GM12874 (cell line): ENCODE measurements at regions not wholly inside any gene's neighbourhood (a gene's known extent, or its start where the extent isn't known, plus 50 kb on each side); places are given as distances from the start of the nearest gene placed in this dataset.

ENCODE experiments used
- CTCF ChIP-seq: IDR thresholded peaks from 2 replicates; pipeline ENCODE4 v1.5.1; 2011; ENCODE audit warnings: low read depth, mild to moderate bottlenecking, control low read depth, low read length, moderate library complexity; ENCODE audit not compliant: insufficient read depth

DNA sequence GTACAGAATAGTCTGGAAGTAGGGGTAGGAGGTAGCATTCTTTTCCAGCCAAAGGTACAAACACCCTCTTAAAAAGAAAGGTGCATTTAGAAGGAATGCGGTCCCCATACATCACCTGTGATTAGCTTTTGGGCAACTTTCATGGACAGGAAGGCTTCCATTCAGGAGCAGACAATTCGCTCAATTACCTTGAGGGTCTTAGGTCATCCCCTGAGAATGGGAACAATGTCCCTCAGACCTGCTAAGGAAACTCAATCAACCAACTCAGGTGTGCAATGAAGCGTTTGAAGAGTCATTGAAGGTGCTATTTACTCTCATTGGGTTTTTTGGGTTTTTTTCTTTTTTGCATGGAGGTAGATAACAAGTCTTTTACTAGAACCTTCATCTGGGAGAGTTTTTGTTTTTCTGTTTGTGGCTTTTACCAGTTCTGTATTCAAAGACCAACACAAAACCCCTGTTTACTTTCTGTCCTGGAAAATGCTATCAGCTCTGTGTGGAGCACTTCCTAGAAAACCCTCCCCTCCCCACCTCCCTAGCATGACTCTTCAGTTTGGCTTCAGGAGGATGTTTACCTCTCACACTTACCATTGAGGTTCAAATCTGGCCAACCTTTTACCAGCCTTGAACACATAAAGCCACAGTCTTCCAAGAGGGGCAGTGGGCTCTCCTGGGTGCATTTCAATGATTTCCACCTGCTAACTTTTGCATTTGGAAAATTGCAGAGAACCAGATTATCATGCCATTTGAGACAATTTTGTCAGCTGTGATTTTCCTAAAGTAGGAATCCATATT lies 271.2 kb upstream of the PRDM1 start:
- TF ChIP-seq CTCF = no peak

DNA sequence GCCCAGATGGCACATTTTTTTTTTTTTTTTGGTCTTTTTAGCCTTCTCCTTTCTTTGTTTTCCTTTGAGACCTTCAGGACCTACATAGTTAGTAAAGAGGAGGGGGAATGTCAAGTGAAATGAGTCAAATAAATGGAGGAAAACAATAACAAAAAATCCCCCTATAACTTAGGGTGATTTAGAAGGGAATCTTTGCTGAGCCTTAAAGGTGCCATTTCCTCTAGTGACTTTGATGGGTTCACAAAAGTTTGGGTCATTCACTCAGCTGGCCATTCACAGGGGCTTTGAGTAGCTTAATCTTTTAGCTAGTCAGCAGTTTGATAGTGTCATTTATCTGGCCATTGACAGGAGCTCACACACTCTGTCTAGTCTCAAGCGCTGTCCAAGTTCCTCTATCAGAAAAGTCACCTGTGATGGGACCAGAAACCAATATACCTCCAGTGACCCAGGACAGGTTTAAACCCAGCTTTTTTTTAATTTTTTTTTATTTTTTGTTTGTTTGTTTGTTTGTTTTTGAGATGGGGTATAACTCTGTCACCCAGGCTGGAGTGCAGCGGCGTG lies 275.1 kb upstream of the PRDM1 start:
- TF ChIP-seq CTCF = no peak

DNA sequence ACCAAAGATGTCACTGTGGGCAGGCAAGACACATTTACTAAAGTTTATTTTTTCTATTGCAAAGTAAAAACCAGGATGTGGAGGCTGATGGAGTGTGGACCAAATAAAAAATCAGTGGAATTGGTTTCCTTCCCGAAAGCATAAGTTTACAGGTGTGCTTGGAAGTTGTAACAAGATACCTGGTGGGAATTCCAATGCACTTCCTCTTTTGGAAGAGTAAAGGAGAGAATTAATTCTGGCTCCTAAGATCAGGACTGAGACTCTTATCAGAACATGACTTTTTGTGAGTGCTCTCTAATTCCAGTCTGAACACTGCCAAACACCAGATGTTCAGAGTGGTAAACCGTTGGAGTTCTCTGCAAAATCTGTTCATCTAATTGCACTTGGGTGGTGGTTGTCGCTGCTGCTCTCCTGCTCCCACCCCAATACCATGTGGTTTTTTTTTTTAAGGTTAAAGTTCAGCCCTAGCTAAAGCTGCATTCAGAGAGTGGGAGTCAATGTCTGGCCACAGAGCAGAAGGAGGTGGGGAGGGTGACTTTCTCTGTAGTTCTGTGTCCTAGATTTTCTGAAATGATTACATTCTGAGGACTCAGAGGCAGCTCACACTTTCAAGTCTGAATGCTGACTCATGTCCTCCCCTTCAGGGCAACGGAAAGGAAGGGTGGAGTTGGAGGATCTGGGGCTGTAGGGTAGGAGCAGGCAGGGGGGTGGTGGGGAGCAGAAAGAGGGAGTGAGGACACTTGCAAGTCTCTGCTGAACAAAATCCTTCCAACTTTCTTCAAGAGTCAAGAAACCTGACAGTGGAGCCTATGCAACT lies 275.8 kb upstream of the PRDM1 start:
- TF ChIP-seq CTCF = no peak

GRCh38 chr6:105808571-105808970 lies 277.6 kb upstream of the PRDM1 start:
- no peak for TF ChIP-seq CTCF

DNA sequence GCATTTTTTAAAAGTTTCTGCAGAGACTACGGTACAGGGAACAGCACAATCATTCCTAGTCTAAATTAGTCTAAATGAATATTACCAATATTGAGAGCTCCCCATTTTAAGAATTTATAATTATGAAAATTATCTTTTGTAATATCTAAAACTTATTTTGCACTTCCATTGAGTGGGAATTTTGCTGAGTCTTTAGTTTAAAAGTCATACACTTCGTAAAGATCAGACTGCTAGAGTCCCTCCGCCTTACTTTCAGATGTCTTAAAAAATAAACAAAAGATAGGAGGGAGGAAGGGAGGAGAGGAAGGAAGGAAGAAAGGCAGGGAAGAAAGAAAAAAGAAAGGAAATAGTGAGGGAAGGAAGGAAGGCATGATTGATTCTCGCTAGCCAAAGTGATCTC lies 278.2 kb upstream of the PRDM1 start:
- TF ChIP-seq CTCF = no peak

GRCh38 chr6:105806486-105806920 lies 279.6 kb upstream of the PRDM1 start:
- no peak for TF ChIP-seq CTCF

GRCh38 chr6:105805501-105806023 lies 280.6 kb upstream of the PRDM1 start:
- no peak for TF ChIP-seq CTCF
